Activated T-helper 1 cell treated with anti-CD3 and anti-CD28 coated beads, Interleukin-12 subunit alpha, Interleukin-12 subunit beta, Interleukin-2, Interleukin-4 antibody, amounts not matched to agents 30 ng/mL and 10 ng/mL and 1 ng/mL, durations not matched to agents 14 hours and 24 hours and 36 hours (primary cell): ENCODE measurements at regions not wholly inside any gene's neighbourhood (a gene's known extent, or its start where the extent isn't known, plus 50 kb on each side); places are given as distances from the start of the nearest gene placed in this dataset.

ENCODE experiments used
- DNase-seq: peaks from one replicate; pipeline ENCODE4 v3.0.0; 2021; ENCODE audit warnings: low spot score
- H3K27ac Mint-ChIP-seq: one replicate; pipeline ENCODE4 v1.8.0; 2021; ENCODE audit warnings: mild to moderate bottlenecking, mixed read lengths
- H3K27me3 Mint-ChIP-seq: one replicate; pipeline ENCODE4 v1.8.0; 2022; ENCODE audit warnings: mild to moderate bottlenecking, moderate library complexity, mixed read lengths; ENCODE audit not compliant: insufficient read depth
- H3K36me3 Mint-ChIP-seq: one replicate; pipeline ENCODE4 v1.8.0; 2021; ENCODE audit warnings: low read depth, mixed read lengths
- H3K4me1 Mint-ChIP-seq: one replicate; pipeline ENCODE4 v1.8.0; 2021; ENCODE audit warnings: low read depth, mixed read lengths
- H3K4me3 Mint-ChIP-seq: one replicate; pipeline ENCODE4 v1.8.0; 2021; ENCODE audit warnings: mild to moderate bottlenecking, moderate library complexity, mixed read lengths
- H3K9me3 Mint-ChIP-seq: one replicate; pipeline ENCODE4 v1.8.0; 2021; ENCODE audit warnings: mixed read lengths
- intact Hi-C: fragments of 100-400 bp; cut with micrococcal nuclease; formaldehyde crosslinking; loops from one replicate; pipeline ENCODE4 v1.15.1; 2024

- Mint-ChIP-seq H3K27me3 (no peaks in the 10 kb centered on the region), H3K4me1 (no peaks in the 10 kb centered on the region), H3K4me3 (no peak overlapping the region), H3K9me3 (peaks cover 13% of the 10 kb centered on the region), H3K36me3 (no peaks in the 10 kb centered on the region), H3K27ac (no peak overlapping the region)
- DNase-seq: no peak
- intact Hi-C loops: no loop called here
These were observed 636.9 kb downstream of the TLE4 start for GRCh38 chr9:80208696-80209095.

- no peaks in the 10 kb centered on the region for H3K36me3 Mint-ChIP-seq
- no peaks in the 10 kb centered on the region for H3K4me1 Mint-ChIP-seq
- H3K27me3 Mint-ChIP-seq: no peaks in the 10 kb centered on the region
These were observed 632.3 kb downstream of the TLE4 start for GRCh38 chr9:80204054-80204453.

GRCh38 chr9:80197661-80198060, 625.9 kb downstream of the TLE4 start:
- Mint-ChIP-seq H3K27me3 (no peaks in the 10 kb centered on the region), H3K27ac (no peak overlapping the region), H3K4me3 (no peak overlapping the region), H3K4me1 (no peaks in the 10 kb centered on the region), H3K9me3 (no peaks in the 10 kb centered on the region), H3K36me3 (no peaks in the 10 kb centered on the region)
- DNase-seq: no peak
- intact Hi-C loops: no loop called here

More at GRCh38 chr9:80204054-80204453, 632.3 kb downstream of the TLE4 start:
- Mint-ChIP-seq H3K27ac (no peak overlapping the region), H3K9me3 (no peaks in the 10 kb centered on the region), H3K4me3 (no peak overlapping the region)
- intact Hi-C loops: no loop called here
- no peak for DNase-seq

GRCh38 chr9:80191108-80191507, 619.3 kb downstream of the TLE4 start:
- Mint-ChIP-seq H3K27ac (no peak overlapping the region), H3K9me3 (no peaks in the 10 kb centered on the region), H3K27me3 (no peaks in the 10 kb centered on the region), H3K36me3 (no peaks in the 10 kb centered on the region), H3K4me3 (no peak overlapping the region), H3K4me1 (no peaks in the 10 kb centered on the region)
- intact Hi-C loops: no loop called here
- no peak for DNase-seq

- H3K4me1 Mint-ChIP-seq: no peaks in the 10 kb centered on the region
- H3K4me3 Mint-ChIP-seq: no peak overlapping the region
- H3K27me3 Mint-ChIP-seq: no peaks in the 10 kb centered on the region
- H3K27ac Mint-ChIP-seq: no peak overlapping the region
- no peaks in the 10 kb centered on the region for H3K9me3 Mint-ChIP-seq
- intact Hi-C loops: no loop called here
- no peaks in the 10 kb centered on the region for H3K36me3 Mint-ChIP-seq
- no peak for DNase-seq
These were observed 616.8 kb downstream of the TLE4 start for GRCh38 chr9:80188579-80188978.

- DNase-seq: no peak
- intact Hi-C loops: no loop called here
- Mint-ChIP-seq H3K4me3 (no peak overlapping the region), H3K9me3 (no peaks in the 10 kb centered on the region), H3K27me3 (no peaks in the 10 kb centered on the region), H3K27ac (no peak overlapping the region), H3K4me1 (no peaks in the 10 kb centered on the region), H3K36me3 (no peaks in the 10 kb centered on the region)
These were observed 613.5 kb downstream of the TLE4 start for GRCh38 chr9:80185112-80185738.

GRCh38 chr9:80177949-80178480, 606.2 kb downstream of the TLE4 start:
- no peaks in the 10 kb centered on the region for H3K4me1 Mint-ChIP-seq
- no peaks in the 10 kb centered on the region for H3K9me3 Mint-ChIP-seq
- no peak overlapping the region for H3K4me3 Mint-ChIP-seq
- intact Hi-C loops: loop anchor here (10.0 kb wide), 1 partner anchor 1743 kb away; no protein-coding TSS in a partner anchor
- H3K27ac Mint-ChIP-seq: no peak overlapping the region
- H3K27me3 Mint-ChIP-seq: no peaks in the 10 kb centered on the region
- no peak for DNase-seq
- no peaks in the 10 kb centered on the region for H3K36me3 Mint-ChIP-seq

GRCh38 chr9:80175286-80176150, 603.8 kb downstream of the TLE4 start:
- Mint-ChIP-seq H3K4me1 (no peaks in the 10 kb centered on the region), H3K27ac (no peak overlapping the region), H3K36me3 (no peaks in the 10 kb centered on the region), H3K27me3 (no peaks in the 10 kb centered on the region), H3K4me3 (no peak overlapping the region), H3K9me3 (no peaks in the 10 kb centered on the region)
- DNase-seq: no peak
- intact Hi-C loops: loop anchor here (1.0 to 10.0 kb wide), 2 partner anchors 1045 to 1741 kb away; no protein-coding TSS in a partner anchor

- Mint-ChIP-seq H3K9me3 (no peaks in the 10 kb centered on the region), H3K36me3 (no peaks in the 10 kb centered on the region), H3K4me1 (no peaks in the 10 kb centered on the region), H3K4me3 (no peak overlapping the region), H3K27me3 (no peaks in the 10 kb centered on the region), H3K27ac (no peak overlapping the region)
- intact Hi-C loops: no loop called here
- DNase-seq: no peak
These were observed 592.1 kb downstream of the TLE4 start for GRCh38 chr9:80163889-80164288.

GRCh38 chr9:80158554-80159170, 586.9 kb downstream of the TLE4 start:
- Mint-ChIP-seq H3K27me3 (peaks cover 2% of the 10 kb centered on the region), H3K4me1 (no peaks in the 10 kb centered on the region), H3K9me3 (no peaks in the 10 kb centered on the region), H3K27ac (no peak overlapping the region), H3K36me3 (no peaks in the 10 kb centered on the region), H3K4me3 (no peak overlapping the region)
- no peak for DNase-seq
- intact Hi-C loops: no loop called here

GRCh38 chr9:80158131-80158530, 586.4 kb downstream of the TLE4 start:
- no peak overlapping the region for H3K4me3 Mint-ChIP-seq
- no peaks in the 10 kb centered on the region for H3K9me3 Mint-ChIP-seq
- H3K4me1 Mint-ChIP-seq: no peaks in the 10 kb centered on the region
- intact Hi-C loops: no loop called here
- H3K27ac Mint-ChIP-seq: no peak overlapping the region
- DNase-seq: no peak
- no peaks in the 10 kb centered on the region for H3K36me3 Mint-ChIP-seq
- H3K27me3 Mint-ChIP-seq: peaks cover 2% of the 10 kb centered on the region

- Mint-ChIP-seq H3K9me3 (no peaks in the 10 kb centered on the region), H3K27me3 (peaks cover 2% of the 10 kb centered on the region), H3K4me3 (no peak overlapping the region), H3K4me1 (no peaks in the 10 kb centered on the region), H3K36me3 (no peaks in the 10 kb centered on the region), H3K27ac (no peak overlapping the region)
- DNase-seq: no peak
- intact Hi-C loops: no loop called here
These were observed 585.8 kb downstream of the TLE4 start for GRCh38 chr9:80157561-80157983.
